ENCODE measurements at regions not wholly inside any gene's neighbourhood (a gene's known extent, or its start where the extent isn't known, plus 50 kb on each side); places are given as distances from the start of the nearest gene placed in this dataset.
"Not testable (repeated sequence)": the region's sequence is repeated elsewhere in the genome, so short reads cannot be mapped to it uniquely, and the experiment has no call there.

- Histone ChIP-seq H3K36me3 (no peaks in the 10 kb centered on the region), H3K9me3 (no peaks in the 10 kb centered on the region), H3K27me3 (no peaks in the 10 kb centered on the region), H3K4me1 (no peaks in the 10 kb centered on the region), H3K27ac (no peak overlapping the region), H3K4me3 (no peak overlapping the region)
- intact Hi-C loops (cut with DNase I), result no loop called here
- TF ChIP-seq, protein P1, sequence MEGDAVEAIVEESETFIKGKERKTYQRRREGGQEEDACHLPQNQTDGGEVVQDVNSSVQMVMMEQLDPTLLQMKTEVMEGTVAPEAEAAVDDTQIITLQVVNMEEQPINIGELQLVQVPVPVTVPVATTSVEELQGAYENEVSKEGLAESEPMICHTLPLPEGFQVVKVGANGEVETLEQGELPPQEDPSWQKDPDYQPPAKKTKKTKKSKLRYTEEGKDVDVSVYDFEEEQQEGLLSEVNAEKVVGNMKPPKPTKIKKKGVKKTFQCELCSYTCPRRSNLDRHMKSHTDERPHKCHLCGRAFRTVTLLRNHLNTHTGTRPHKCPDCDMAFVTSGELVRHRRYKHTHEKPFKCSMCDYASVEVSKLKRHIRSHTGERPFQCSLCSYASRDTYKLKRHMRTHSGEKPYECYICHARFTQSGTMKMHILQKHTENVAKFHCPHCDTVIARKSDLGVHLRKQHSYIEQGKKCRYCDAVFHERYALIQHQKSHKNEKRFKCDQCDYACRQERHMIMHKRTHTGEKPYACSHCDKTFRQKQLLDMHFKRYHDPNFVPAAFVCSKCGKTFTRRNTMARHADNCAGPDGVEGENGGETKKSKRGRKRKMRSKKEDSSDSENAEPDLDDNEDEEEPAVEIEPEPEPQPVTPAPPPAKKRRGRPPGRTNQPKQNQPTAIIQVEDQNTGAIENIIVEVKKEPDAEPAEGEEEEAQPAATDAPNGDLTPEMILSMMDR (IDR thresholded peaks at IDR 0.05), result no peak
- TF ChIP-seq POLR2A (IDR thresholded peaks at IDR 0.05), result no peak
- no peak for DNase-seq
- WGBS, 2 donors, result 68 to 86% methylated on average over 2 of the region's 2 CpGs
These were observed 597.4 kb upstream of the CCDC179 start for GRCh38 chr11:23457641-23458040.

GRCh38 chr11:23471878-23472277 lies 611.6 kb upstream of the CCDC179 start:
- Histone ChIP-seq H3K4me3 (no peak overlapping the region), H3K27me3 (no peaks in the 10 kb centered on the region), H3K27ac (no peak overlapping the region), H3K4me1 (no peaks in the 10 kb centered on the region), H3K36me3 (no peaks in the 10 kb centered on the region), H3K9me3 (no peaks in the 10 kb centered on the region)
- 66 to 74% methylated on average over 2 of the region's 2 CpGs for WGBS, 2 donors
- TF ChIP-seq, protein P1 (IDR thresholded peaks at IDR 0.05), result no peak
- TF ChIP-seq POLR2A (IDR thresholded peaks at IDR 0.05), result no peak
- DNase-seq, result no peak
- intact Hi-C loops (cut with DNase I), result no loop called here

DNA sequence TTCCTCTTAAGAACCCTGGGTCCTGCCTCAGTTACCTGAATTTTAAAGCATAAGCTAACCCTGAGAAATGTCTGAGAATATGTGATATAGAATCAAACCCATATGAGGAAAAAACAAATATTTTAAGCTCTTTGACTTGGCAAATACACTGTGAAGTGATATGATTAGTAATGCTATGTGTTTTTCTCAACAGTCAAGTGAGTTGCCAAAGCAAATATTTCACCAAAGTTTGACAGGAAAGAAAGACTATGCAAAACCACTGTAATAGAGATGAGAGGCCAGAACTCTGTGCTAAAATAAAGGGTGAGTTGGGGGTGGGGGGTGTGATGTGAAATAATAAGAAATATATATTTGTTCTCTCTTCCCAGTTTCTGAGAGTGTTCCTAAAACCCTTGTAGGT lies 613.5 kb upstream of the CCDC179 start:
- Histone ChIP-seq H3K4me3 (no peak overlapping the region), H3K4me1 (no peaks in the 10 kb centered on the region), H3K9me3 (no peaks in the 10 kb centered on the region), H3K36me3 (no peaks in the 10 kb centered on the region), H3K27me3 (no peaks in the 10 kb centered on the region), H3K27ac (no peak overlapping the region)
- no peak for DNase-seq
- intact Hi-C loops (cut with DNase I), result no loop called here
- TF ChIP-seq, protein P1 (IDR thresholded peaks at IDR 0.05), result no peak

- Histone ChIP-seq H3K27me3 (no peaks in the 10 kb centered on the region), H3K4me3 (no peak overlapping the region), H3K4me1 (no peaks in the 10 kb centered on the region), H3K9me3 (peaks cover 0 to 14% (median 5%) of the 10 kb centered on the region in 3 donors), H3K36me3 (no peaks in the 10 kb centered on the region), H3K27ac (no peak overlapping the region)
- intact Hi-C loops (cut with DNase I), result no loop called here
- no peak for DNase-seq
- TF ChIP-seq POLR2A (IDR thresholded peaks at IDR 0.05), result no peak
These were observed 620.5 kb upstream of the CCDC179 start for GRCh38 chr11:23480736-23481135.

DNA sequence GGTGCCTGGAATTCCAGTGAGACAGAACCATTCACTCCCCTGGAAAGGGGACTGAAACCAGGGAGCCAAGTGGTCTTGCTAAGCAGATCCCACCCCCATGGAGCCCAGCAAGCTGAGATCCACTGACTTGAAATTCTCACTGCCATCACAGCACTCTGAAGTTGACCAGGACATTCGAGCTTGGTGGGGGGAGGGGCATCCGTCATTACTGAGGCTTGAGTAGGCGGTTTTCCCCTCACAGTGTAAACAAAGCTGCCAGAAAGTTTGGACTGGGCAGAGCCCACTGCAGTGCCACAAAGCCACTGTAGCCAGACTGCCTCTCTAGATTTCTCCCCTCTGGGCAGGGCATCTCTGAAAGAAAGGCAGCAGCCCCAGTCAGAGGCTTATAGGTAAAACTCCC lies 623.9 kb upstream of the CCDC179 start:
- H3K36me3 ChIP-seq; intact Hi-C loops (cut with DNase I); H3K27ac ChIP-seq; H3K4me3 ChIP-seq; H3K4me1 ChIP-seq; DNase-seq; H3K27me3 ChIP-seq: not testable (repeated sequence)
- H3K9me3 ChIP-seq, result peaks cover 0 to 14% (median 5%) of the 10 kb centered on the region in 3 donors
- 73 to 78% methylated on average over 2 to 3 of the region's 3 CpGs for WGBS, 2 donors

GRCh38 chr11:23484618-23485017 lies 624.3 kb upstream of the CCDC179 start:
- no CpG with 5 or more reads among the region's 3 CpGs for WGBS, 2 donors
- H3K4me3 ChIP-seq; H3K4me1 ChIP-seq; intact Hi-C loops (cut with DNase I); DNase-seq; H3K27ac ChIP-seq; H3K36me3 ChIP-seq; H3K27me3 ChIP-seq: not testable (repeated sequence)
- peaks cover 0 to 14% (median 5%) of the 10 kb centered on the region in 3 donors for H3K9me3 ChIP-seq

GRCh38 chr11:23490557-23491235 lies 630.4 kb upstream of the CCDC179 start:
- no peak for TF ChIP-seq POLR2A (IDR thresholded peaks at IDR 0.05)
- TF ChIP-seq, protein P1 (IDR thresholded peaks at IDR 0.05), result no peak
- intact Hi-C loops (cut with DNase I), result no loop called here
- Histone ChIP-seq H3K4me3 (no peak overlapping the region), H3K9me3 (no peaks in the 10 kb centered on the region), H3K4me1 (no peaks in the 10 kb centered on the region), H3K27ac (no peak overlapping the region), H3K27me3 (no peaks in the 10 kb centered on the region), H3K36me3 (no peaks in the 10 kb centered on the region)
- 31 to 40% methylated on average over 3 of the region's 3 CpGs for WGBS, 2 donors
- no peak for DNase-seq

Measured in esophagus squamous epithelium (tissue), 5 donors.